Breast epithelium (tissue), 3 donors: ENCODE measurements at regions not wholly inside any gene's neighbourhood (a gene's known extent, or its start where the extent isn't known, plus 50 kb on each side); places are given as distances from the start of the nearest gene placed in this dataset.

Source experiments
- CTCF ChIP-seq, 3 donors: fragments of 450-650 bp; IDR thresholded peaks; one replicate each; pipeline ENCODE4 v1.5.1; 2016 to 2017; ENCODE audit warnings: antibody characterized with exemption in 3 of 3, mild to moderate bottlenecking in 3 of 3, moderate library complexity in 3 of 3
- POLR2A ChIP-seq: fragments of 450-650 bp; IDR thresholded peaks from one replicate; pipeline ENCODE4 v1.6.1; 2016; ENCODE audit warnings: antibody characterized with exemption, mild to moderate bottlenecking, moderate library complexity
- POLR2AphosphoS5 ChIP-seq, 3 donors: sonication (generic); formaldehyde crosslinking; IDR thresholded peaks; one replicate each; pipeline ENCODE4 v1.6.1; 2017; ENCODE audit warnings: antibody characterized with exemption in 3 of 3

- TF ChIP-seq POLR2A (no peak), CTCF (IDR thresholded peaks at IDR 0.05) (no peak), POLR2AphosphoS5 (IDR thresholded peaks at IDR 0.05) (no peak)
Observed at GRCh38 chr10:124345521-124345920, 73.2 kb downstream of the OAT start.
